ENCODE measurements at regions not wholly inside any gene's neighbourhood (a gene's known extent, or its start where the extent isn't known, plus 50 kb on each side); places are given as distances from the start of the nearest gene placed in this dataset.

GRCh38 chr2:144692661-144693060 lies 172.7 kb upstream of the ZEB2 start:
- Histone ChIP-seq H2AK5ac (ENCODE audit: insufficient read length, low read length) (no peak overlapping the region), H2BK15ac (ENCODE audit: low read depth, low read length) (no peak overlapping the region), H3K4me1 (ENCODE audit: insufficient read depth, low read length) (no peaks in the 10 kb centered on the region), H4K8ac (replicated peaks; ENCODE audit: insufficient read length, low read depth, low read length) (no peak overlapping the region), H3K18ac (ENCODE audit: insufficient read length, low read depth, low read length) (no peak overlapping the region), H2AFZ (ENCODE audit: low read length) (no peak overlapping the region), H3K9ac (ENCODE audit: extremely low read depth, insufficient read length, low read length) (no peak overlapping the region), H3K79me1 (ENCODE audit: insufficient read depth, low read depth, low read length, poor library complexity, severe bottlenecking) (no peaks in the 10 kb centered on the region), H3K27me3 (ENCODE audit: insufficient read depth, low read length) (no peaks in the 10 kb centered on the region), H3K23ac (ENCODE audit: insufficient read length, low read depth, low read length) (no peak overlapping the region), H2BK20ac (ENCODE audit: low read depth, low read length, poor library complexity, severe bottlenecking) (no peak overlapping the region), H3K27ac (ENCODE audit: insufficient read length, low read depth, low read length) (no peak overlapping the region), H2BK120ac (ENCODE audit: low read depth, low read length, poor library complexity, severe bottlenecking) (no peak overlapping the region), H4K5ac (ENCODE audit: insufficient read length, low read depth, low read length) (no peak overlapping the region), H3K4me2 (ENCODE audit: insufficient read depth, insufficient read length, low read length) (no peak overlapping the region), H3T11ph (ENCODE audit: low read length) (no peak overlapping the region), H4K20me1 (ENCODE audit: control insufficient read depth, insufficient read depth, insufficient read length) (no peaks in the 10 kb centered on the region), H3K56ac (ENCODE audit: insufficient read length, low read depth, low read length) (no peak overlapping the region), H2BK12ac (ENCODE audit: insufficient read length, low read depth, low read length) (no peak overlapping the region), H3K23me2 (ENCODE audit: insufficient read length, low read depth, low read length, poor library complexity, severe bottlenecking) (no peaks in the 10 kb centered on the region), H3K79me2 (ENCODE audit: insufficient read depth, low read length) (no peaks in the 10 kb centered on the region), H3K4ac (ENCODE audit: low read depth, low read length) (no peak overlapping the region), H2BK5ac (ENCODE audit: insufficient read length, low read length) (no peak overlapping the region), H4K91ac (ENCODE audit: insufficient read length, low read depth, low read length) (no peak overlapping the region), H3K14ac (ENCODE audit: insufficient read depth, low read length) (no peak overlapping the region), H3K9me3 (ENCODE audit: control insufficient read depth, low read depth, low read length) (no peaks in the 10 kb centered on the region)
- Mint-ChIP-seq H3K27me3 (ENCODE audit: low read depth) (no peaks in the 10 kb centered on the region), H3K36me3 (ENCODE audit: insufficient read depth in 1 of 3, low read depth in 3 of 3) (no peaks in the 10 kb centered on the region; a peak in 1 of 7 replicates), H3K9me3 (no peaks in the 10 kb centered on the region; a peak in 1 of 5 replicates), H3K27ac (no peak overlapping the region), H3K4me1 (no peaks in the 10 kb centered on the region), H3K4me3 (no peak overlapping the region)
- TF ChIP-seq, protein P1, sequence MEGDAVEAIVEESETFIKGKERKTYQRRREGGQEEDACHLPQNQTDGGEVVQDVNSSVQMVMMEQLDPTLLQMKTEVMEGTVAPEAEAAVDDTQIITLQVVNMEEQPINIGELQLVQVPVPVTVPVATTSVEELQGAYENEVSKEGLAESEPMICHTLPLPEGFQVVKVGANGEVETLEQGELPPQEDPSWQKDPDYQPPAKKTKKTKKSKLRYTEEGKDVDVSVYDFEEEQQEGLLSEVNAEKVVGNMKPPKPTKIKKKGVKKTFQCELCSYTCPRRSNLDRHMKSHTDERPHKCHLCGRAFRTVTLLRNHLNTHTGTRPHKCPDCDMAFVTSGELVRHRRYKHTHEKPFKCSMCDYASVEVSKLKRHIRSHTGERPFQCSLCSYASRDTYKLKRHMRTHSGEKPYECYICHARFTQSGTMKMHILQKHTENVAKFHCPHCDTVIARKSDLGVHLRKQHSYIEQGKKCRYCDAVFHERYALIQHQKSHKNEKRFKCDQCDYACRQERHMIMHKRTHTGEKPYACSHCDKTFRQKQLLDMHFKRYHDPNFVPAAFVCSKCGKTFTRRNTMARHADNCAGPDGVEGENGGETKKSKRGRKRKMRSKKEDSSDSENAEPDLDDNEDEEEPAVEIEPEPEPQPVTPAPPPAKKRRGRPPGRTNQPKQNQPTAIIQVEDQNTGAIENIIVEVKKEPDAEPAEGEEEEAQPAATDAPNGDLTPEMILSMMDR (conservative IDR thresholded peaks at IDR 0.05), result no peak
- no CpG with 5 or more reads among the region's 5 CpGs for WGBS (ENCODE audit: extremely low coverage, insufficient read length, low lambda C conversion rate)
- no peak for DNase-seq
